LoVo (cell line): ENCODE measurements at regions not wholly inside any gene's neighbourhood (a gene's known extent, or its start where the extent isn't known, plus 50 kb on each side); places are given as distances from the start of the nearest gene placed in this dataset.

Source experiments
- DNase-seq: peaks from one replicate; pipeline ENCODE4 v3.0.0-alpha.2; 2016; ENCODE audit warnings: low spot score

DNA sequence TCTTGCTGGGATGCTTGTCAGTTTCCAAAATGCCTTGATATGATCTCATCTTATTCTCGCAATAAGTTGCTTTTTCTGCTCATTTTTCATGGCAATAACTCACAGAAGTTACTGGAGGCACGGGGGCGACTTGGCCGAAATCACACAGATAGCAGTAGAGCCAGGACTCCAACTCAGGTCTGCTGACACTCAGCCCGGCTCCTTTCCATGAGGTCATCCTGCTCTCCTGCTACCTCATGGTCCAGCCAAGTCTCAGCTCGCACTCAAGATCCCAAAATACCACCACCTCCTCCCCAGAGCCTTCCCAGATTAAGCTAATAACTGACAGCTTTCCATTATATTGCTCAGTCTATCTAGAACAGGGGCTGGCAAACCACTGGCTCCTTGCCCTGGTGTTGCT lies 269.5 kb downstream of the MAP2K4 start:
- DNase-seq: no peak

DNA sequence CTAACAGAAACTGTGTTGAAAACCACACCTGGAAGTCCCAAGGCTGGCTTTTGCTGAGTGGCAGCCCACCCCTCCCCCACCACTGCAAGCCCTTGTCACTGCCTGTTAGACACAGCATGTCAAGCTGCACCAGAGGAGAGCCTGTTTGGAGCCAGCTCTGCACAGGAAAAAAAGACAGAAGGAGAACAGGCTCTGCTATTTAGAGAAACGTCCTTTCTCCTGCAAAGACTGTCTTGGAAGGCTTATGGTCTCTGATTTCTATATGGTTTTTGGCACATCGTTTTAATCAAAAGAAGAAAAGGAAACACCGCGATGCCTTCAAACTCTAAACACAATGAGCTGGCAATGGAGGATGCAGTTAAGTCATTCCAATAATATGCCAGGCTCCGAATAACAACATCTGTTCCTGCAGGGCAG lies 275.5 kb downstream of the MAP2K4 start:
- DNase-seq: no peak

DNA sequence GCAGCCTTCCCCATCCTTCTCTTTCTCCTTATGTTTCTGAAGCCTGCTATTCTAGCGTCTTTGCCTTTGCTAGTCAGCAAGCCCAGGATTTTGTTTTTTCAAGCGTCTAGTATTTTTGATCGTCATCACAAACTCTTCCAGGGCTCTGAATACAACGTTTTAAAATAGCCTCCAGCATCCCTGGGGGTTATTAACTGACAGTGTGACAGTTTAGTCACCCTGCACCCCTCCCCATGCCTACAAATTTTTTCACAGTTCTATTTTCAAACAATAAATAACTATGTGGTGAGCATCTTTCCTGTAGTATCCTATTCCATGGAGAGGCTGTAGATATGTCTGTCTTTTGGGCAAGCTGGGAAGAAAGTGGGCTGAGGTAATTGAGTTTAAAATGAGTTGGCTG lies 280.9 kb downstream of the MAP2K4 start:
- DNase-seq: no peak

DNA sequence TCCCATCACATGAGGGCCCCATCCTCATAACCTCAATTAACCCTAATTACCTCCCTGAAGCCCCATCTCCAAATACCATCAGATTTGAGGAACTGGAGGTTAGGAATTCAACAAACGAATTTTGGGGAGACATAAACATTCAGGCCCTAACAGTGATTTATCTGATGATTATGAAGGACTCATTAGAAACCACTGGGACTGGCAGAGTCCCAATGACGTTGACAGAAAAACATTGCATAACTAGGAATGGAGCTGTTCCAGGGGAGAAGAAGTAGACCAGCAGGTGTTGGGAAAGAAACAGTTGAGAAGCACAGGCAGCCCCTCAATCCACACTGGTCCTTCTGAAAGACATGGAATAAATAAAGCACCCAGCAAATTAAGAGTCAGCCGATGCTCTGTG lies 282.0 kb downstream of the MAP2K4 start:
- DNase-seq: no peak

DNA sequence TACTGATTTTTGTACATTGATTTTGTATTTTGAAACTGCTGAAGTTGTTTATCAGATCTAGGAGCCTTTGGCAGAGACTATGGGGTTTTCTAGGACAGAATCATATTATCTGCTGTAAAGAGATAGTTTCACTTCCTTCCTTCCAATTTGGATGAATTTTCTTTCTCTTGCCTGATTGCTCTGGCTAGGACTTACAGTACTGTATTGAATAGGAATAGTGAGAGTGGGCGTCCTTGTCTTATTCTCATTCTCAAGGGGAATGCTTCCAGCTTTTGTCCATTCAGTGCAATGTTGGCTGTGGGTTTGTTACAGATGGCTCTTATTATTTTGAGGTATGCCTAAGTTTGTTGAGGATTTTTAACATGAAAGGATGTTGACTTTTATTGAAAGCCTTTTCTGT lies 290.1 kb downstream of the MAP2K4 start:
- DNase-seq: no peak

DNA sequence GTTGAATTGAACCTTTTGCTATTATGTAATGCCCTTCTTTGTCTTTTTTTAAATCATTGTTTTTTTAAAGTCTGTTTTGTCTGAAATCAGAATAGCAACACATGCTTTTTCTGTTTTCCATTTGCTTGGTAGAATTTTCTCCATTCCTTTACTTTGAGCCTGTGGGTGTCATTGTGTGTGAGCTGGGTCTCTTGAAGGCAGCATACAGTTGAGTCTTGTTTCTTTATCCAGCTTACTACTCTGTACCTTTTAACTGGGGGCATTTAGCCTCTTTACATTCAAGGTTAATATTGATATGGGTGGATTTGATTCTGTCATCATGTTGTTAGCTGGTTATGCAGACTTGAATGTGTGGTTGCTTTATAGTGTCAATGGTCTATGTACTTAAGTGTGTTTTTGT lies 292.0 kb downstream of the MAP2K4 start:
- DNase-seq: no peak

DNA sequence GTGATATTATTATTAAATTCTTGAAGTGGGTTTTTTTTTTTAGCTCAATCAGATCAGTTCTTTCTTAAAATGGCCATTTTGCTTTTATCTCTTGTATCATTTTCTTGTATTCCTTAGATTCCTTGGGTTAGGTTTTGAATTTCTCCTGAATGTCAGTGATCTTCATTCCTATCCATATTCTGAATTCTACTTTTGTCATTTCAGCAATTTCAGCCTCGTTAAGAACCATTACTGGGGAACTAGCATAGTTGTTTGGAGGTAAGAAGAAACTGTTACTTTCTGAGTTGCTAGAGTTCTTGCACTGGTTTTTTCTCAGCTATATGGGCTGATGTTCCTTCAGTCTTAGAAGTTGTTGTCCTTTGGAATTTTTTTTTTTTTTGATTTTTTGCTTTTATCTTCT lies 293.1 kb downstream of the MAP2K4 start:
- no peak for DNase-seq

DNA sequence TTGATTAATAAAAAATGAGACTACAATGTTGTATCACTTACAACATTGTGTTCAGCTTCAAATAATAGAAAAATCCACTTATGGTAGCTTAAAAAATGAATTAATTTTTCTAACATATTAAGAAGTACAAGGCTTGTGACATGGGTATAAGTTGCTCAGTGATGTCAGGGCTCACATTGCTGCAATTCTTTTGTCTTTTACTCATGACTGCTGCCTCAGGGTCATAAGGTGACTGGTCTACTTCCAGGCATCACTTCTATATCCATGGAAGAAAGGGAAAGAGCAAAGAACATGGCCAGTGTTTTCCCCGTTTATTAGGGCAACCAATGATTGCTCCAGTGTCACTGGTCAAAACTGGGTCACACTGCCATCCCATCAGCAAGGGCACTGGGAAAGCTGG lies 295.3 kb downstream of the MAP2K4 start:
- no peak for DNase-seq

DNA sequence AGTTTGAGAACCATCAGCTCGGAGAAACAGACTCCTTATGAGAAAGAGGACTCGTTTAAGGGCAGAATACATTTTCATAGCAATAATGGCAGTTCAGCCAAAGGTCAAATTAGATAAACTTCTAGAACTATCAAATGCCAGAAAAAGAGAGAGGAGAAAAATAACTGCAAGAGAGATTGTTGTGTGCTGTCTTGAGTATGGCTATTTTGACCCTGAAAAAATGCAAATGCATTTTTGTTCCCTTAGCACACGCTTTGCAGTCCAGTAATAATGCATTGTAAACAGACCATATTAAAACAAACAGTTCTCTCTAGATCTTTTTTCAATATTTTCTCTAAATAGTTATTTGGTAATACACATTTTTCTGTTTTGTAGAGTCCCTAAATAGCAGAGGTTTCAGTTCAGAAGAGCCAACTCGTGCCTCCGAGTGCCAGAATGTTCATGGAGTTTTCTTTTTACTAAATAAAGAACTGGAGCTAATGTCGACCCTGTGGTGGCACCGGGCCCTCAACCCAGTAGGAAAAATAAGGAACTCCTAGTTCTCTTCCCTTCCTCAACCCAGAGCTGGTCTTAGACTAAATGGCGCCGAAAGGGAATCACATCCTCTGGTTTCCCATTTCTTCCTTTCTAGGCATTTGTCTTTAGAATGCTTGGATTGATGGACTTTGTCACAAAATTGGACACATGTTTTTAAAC lies 298.0 kb downstream of the MAP2K4 start:
- DNase-seq: no peak

DNA sequence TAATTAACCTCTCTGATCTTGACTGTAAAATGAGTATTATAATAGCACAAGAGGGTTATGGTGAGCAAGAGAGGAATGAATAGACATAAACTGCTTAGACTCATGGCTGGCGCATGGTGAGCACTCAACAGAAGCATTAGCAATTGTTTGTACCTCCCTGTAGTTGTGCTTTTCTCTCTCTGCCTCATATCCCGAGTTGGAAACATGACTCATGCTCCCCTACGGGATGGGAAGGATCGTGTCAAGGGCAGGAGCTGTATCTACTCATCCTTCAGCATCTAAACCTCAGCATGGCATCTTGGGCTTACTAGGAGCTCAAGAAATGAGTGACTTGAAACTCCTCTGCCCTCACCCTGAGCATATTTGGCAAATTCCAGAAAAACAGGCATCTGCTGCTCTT lies 299.6 kb downstream of the MAP2K4 start:
- no peak for DNase-seq

DNA sequence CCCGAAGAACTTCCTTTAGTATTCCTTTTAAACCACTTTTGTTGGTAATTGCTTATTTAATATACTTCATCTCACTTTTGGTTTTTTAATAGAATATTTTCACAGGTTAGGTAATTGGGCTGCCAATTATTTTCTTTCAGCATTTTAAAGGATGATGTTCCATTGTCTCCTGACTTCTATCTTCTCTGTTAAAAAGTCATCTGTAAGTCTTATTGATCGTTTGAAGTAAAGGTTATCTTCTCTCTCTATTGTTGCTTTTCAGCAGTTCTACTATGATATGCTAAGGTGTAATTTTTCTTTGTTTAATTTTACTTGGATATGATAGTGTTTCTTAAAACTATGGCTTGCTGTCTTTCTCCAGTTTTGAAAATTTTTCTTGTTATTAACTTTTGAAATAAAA lies 307.5 kb downstream of the MAP2K4 start:
- no peak for DNase-seq

DNA sequence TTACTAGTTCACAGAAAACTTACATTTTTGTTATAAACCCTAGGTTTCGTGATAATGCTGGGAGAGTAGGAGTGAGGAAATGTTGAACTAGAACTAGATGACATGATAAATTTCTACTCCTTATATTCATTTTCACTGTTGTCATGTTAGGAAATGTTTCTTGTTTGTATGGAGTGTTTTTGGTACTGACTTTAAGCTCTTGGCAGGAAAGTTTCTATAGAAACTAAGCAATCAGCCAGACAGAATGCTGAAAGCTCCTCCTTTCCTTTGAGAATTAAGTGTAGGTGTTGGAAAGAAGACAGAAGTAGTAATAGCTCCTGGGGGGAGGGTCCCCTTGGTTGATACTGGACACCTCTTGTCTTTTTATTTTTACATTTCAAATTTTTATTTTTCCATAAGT lies 309.8 kb downstream of the MAP2K4 start:
- DNase-seq: no peak

DNA sequence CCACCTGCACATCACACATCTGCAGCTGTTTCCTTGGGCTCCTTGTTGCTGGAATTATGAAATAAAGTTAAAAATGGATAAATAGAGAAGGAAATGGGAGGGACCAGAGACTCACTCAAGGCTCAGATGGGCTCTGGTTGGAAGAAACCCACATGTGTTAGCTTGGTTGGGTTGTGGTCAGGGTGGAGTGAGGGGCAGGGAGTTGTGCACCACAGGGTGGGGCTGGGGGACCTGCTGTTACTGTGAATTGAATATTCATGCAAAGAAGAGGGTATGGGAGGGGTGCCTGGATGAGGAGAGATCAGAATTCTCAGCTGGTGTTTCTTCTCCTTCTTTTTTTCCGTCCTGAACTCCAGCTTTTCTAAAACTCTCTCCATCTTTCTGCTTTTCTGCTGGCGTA lies 320.7 kb downstream of the MAP2K4 start:
- no peak for DNase-seq

DNA sequence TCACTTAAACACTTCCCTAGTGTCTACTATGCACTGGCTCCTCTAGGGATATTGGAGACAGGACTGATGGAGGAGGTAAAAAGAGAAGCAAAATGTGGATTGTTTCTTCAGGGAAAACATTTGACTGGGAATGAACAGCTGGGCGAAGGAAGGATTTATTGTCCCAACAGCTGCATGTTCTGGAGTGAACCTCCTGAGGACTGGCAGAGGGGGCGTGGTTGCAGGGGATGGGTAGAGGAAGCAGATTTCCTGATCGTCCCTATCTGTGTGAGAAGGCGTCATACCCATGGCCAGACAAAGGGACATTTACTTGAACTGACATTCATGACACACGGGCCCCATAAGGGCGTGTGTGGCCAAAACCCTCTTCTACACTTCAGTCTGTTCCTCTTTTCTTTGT lies 321.5 kb downstream of the MAP2K4 start:
- no peak for DNase-seq

DNA sequence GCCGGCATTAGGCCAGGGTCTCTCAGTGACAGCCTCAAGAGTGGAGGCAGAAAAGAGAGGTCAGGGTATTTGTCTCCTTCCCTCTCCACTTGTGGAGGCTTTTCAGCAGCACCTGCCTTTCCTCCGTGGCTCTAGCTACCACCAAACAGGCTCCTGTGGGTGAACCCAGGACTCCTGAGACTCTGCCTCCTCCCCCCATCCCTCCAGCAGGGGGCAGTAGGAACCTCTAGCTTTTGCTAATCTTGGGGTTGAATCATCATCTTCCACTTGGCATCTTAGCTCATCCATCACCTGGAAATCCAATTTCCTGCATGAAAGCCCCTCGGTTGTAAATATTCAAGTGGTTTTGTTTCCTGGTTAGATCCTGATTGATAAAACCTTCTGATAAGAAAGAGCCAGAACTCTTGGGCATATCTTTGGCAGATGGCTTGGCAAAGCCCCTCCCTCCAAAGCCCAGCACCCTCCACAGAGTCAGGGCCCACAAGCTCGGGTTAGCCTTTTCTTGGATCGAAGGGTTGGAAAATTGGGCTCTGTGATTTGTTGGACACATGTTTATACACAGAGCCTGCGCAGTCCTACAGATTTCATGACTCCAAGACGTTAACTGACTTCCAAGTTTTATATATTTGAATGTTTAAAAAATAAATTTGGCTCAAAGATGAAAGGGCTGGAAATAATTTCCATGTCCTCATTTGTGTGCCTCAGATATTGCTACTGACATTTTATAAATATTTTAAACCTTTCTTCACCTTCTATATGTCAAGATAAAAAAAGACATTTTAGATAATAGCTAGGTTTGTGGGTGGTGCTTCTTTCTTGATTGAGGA lies 322.1 kb downstream of the MAP2K4 start:
- DNase-seq: no peak

DNA sequence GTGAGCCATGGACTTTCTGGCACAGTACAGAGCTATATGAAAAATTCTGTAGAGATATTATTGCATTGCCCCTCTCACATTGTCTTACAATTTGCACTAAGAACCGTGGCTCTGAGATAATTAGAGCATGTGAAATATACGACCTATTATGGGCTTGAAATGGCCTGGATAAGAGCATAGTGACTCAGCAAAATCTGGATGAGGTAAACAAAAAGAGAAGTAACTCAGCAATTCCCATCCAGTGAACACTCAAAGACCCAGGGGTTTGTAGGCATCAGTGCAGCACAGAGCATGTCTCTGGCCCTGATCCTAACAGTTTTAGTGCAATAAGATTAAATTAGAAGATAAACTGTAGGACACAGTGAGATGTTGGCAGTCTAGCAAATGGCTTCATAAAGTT lies 317.2 kb upstream of the MYOCD start:
- no peak for DNase-seq

DNA sequence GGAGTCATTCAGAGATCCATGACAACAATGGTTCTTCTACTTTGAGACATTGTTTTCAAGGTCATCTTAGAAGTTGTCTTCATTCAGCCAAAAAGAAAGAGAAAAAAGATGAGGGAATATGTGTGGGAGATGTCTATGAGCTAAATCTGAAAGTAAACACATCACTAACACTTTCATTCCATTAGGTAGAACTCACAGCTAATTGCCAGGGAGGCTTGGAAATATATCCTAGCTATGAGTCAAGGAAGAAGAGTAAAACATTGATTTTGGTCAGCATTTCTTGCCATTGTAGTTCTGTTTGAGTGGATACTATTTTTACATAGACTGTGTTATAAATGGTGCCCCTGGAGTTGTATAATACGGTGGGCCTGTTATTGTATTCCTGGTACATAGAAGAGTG lies 316.4 kb upstream of the MYOCD start:
- DNase-seq: no peak

DNA sequence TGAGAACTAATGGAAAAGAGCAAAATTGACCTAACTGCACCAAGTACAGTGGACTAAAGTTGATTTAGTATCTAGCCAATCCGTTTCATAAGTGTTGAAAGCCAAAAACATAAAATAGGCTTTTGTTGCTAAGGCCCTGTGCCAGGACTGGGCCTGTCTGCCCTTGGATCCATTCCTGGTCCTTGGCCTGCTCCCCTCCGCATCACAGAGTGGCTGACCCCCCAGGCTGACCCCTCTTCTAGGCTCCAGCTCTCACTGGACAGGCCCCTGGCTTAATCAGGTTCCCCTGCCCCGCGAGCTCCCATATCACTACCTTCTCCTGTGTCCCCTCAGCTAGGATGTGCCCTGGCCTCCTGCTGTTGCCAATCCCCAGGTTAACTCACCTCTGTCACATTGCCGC lies 313.6 kb upstream of the MYOCD start:
- DNase-seq: no peak

DNA sequence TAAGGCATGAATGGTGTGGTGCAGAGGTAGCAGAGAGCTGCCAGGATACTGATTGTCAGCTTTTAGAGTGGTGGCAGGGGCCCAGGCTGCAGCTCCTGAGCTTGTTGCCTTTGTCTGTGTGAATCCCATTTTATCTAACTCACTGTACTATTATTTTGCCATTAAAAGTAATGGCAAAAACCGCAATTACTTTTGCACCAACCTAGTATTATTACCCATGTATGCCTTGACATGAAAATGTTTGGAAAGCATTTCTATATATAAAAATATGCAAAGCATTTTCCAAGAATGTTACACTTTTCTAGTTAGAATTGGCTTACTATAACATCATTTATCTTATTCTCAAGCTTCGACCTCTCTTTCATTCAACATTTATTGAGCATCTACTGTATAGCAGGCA lies 308.1 kb upstream of the MYOCD start:
- no peak for DNase-seq

DNA sequence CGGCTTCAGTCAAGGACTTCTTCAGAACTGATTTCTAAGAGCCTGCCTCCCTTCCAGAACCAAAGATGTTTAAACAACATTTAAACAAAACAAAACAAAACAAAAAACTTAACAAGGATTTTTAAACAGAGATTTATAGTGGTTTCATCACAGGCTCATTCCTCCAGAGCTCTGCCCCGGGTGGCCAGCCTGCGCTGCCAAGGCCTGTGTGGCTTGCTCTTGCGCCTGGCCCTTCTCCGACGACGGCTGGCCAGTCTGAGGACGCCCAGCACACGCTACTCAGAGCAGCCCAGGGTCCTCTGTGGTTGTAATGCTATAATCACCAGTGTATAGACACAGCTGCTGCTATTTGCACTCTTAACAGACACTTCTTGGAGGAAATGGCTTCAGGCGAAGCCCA lies 307.2 kb upstream of the MYOCD start:
- no peak for DNase-seq

DNA sequence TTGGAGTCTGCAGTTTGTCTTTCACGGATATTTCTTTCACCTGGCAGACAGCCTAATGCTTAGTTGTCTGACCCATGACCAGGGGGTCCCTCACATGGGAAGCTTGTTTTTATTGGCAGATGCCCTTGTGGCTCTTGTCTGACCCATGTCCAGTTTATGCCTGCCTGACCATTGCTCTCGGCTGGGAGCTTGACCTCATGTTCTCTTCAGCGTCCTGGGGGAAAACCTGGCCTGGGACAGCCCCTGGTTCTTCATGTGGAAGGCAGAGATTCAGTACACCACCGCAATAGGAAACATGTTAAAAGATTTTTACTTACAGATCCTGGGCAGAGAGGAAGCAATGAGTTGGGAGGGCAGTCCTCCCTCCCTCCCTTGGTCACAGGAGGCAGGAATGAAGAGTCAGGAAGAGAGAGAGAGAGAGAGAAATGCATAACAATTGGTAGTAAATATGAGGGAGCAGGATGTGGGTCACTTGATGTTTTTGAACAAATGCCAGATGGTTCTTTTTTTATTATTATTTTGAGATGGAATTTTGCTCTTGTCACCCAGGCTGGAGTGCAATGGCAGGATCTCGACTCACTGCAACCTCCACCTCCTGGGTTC lies 302.7 kb upstream of the MYOCD start:
- DNase-seq: no peak

DNA sequence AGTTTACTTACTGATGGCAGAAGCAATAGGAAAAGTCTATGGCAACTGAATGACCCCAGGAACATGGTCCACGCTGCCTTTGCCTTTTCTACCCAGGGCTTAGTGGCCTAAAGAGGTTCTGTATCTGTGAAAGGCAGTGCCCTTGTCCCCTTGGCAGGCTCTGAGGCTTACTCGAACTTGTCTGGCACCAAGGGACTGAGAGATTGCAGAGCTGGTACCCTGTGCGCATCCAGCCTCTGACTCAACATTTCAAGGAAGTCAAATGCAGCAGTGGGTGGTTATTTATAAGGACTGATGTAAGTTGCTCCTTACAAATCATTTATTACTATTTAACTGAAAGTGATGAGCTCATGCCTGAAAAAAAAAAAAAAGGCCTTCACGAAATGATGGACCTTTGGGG lies 299.9 kb upstream of the MYOCD start:
- DNase-seq: no peak

DNA sequence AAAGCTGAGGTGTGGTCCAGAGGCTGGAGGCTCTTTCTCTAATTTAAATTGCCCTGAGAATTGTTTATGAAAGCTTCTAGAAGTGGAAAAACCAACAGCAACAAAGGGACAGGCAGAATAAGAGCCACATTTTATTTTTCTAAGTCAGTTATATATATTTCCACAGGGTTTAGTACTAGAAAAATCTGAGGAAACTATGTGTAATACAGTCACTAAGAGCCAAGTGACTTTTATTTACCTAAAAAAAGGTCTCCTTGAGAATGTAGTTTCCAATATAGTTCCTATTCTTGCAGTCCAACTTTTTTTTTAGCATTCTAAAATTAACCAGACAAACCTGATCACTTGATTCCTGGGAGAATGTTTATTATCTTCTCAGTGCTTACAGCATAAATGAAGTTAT lies 296.6 kb upstream of the MYOCD start:
- no peak for DNase-seq

DNA sequence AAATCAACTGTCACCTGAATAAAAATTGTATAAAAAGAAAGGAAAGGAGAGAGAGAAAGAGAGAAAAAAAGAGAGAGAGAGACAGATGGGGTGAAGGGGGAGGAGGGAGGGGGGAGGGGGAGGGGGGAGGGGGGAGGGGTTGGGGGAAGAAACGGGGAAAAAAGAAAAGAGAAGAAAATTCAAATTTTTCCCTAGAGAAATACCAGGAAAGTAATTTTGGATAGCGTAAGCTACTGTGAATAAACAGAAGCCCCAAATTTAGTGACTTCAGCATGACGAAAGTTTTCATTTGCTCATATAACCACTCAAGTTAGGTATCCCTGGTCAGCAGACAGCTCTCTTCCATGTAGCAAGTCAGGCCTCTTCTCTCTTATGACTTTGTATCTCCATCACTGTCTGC lies 289.4 kb upstream of the MYOCD start:
- no peak for DNase-seq
